ENCODE measurements at regions not wholly inside any gene's neighbourhood (a gene's known extent, or its start where the extent isn't known, plus 50 kb on each side); places are given as distances from the start of the nearest gene placed in this dataset.

GRCh38 chr6:85749236-85749635, 106.5 kb upstream of the SYNCRIP start:
- no peak for TF ChIP-seq CTCF (IDR thresholded peaks at IDR 0.05; ENCODE audit: borderline replicate concordance, extremely low read depth, low read length, poor library complexity, severe bottlenecking)
- no peak for TF ChIP-seq EZH2 (IDR thresholded peaks at IDR 0.05; ENCODE audit: borderline replicate concordance, low read depth, low read length, severe bottlenecking)
